ENCODE measurements at regions not wholly inside any gene's neighbourhood (a gene's known extent, or its start where the extent isn't known, plus 50 kb on each side); places are given as distances from the start of the nearest gene placed in this dataset.
"Not testable (repeated sequence)": the region's sequence is repeated elsewhere in the genome, so short reads cannot be mapped to it uniquely, and the experiment has no call there.

- DNase-seq (ENCODE audit: low read depth) = no peak
- H3K4me3 ChIP-seq (ENCODE audit: low read depth, low read length) = no peak overlapping the region
- TF ChIP-seq, protein P1, sequence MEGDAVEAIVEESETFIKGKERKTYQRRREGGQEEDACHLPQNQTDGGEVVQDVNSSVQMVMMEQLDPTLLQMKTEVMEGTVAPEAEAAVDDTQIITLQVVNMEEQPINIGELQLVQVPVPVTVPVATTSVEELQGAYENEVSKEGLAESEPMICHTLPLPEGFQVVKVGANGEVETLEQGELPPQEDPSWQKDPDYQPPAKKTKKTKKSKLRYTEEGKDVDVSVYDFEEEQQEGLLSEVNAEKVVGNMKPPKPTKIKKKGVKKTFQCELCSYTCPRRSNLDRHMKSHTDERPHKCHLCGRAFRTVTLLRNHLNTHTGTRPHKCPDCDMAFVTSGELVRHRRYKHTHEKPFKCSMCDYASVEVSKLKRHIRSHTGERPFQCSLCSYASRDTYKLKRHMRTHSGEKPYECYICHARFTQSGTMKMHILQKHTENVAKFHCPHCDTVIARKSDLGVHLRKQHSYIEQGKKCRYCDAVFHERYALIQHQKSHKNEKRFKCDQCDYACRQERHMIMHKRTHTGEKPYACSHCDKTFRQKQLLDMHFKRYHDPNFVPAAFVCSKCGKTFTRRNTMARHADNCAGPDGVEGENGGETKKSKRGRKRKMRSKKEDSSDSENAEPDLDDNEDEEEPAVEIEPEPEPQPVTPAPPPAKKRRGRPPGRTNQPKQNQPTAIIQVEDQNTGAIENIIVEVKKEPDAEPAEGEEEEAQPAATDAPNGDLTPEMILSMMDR (IDR thresholded peaks at IDR 0.05; ENCODE audit: insufficient read depth, low read depth, low read length, missing control alignments) = no peak
Observed at GRCh38 chr5:66438087-66438486, 158.1 kb upstream of the MAST4 start.

DNA sequence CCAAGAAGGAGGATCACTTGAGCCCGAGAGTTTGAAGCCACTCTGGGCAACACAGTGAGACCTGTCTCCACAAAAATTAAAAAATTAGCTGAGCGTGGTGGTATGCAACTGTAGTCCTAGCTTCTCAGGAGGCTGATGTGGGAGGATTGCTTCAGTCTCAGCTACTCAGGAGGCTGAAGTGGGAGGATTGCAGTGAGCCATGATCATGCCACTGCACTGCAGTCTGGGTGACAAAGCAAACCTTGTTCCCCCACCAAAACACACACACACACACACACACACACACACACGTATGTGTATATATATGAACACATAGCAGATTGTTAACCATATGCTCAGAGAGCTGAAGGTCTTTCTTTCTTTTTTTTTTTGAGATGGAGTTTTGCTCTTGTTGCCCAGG lies 157.5 kb upstream of the MAST4 start:
- no peak for DNase-seq (ENCODE audit: low read depth)
- no peak overlapping the region for H3K4me3 ChIP-seq (ENCODE audit: low read depth, low read length)
- TF ChIP-seq, protein P1 (IDR thresholded peaks at IDR 0.05; ENCODE audit: insufficient read depth, low read depth, low read length, missing control alignments) = no peak

DNA sequence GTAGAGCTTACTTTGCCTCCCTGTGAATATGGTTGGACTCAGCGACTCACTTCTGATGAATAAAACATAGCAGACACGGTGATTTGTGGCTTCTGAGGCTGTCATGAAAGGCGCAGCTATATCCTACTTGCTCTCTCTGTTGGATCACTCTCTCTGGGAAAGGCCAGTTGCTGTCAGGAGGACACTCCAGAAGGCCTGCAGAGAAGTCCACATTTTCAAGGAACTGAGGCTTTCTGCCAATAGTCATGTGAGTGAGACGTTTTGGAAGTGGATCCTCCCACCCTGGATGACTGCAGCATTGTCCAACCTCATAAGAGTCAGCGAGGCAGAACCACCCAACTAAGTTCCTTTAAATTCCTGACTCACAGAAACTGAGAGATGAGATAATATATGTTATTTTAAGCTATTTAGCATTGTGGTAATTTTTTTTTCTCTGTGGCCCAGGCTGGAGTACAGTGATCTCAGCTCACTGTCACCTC lies 156.0 kb upstream of the MAST4 start:
- no peak overlapping the region for H3K4me3 ChIP-seq (ENCODE audit: low read depth, low read length)
- DNase-seq (ENCODE audit: low read depth) = peak; percentile 5
- TF ChIP-seq, protein P1 (IDR thresholded peaks at IDR 0.05; ENCODE audit: insufficient read depth, low read depth, low read length, missing control alignments) = no peak

- H3K4me3 ChIP-seq (ENCODE audit: low read depth, low read length) = no peak overlapping the region
- TF ChIP-seq, protein P1 (IDR thresholded peaks at IDR 0.05; ENCODE audit: insufficient read depth, low read depth, low read length, missing control alignments) = no peak
- DNase-seq (ENCODE audit: low read depth) = no peak
Observed at GRCh38 chr5:66441351-66441750, 154.8 kb upstream of the MAST4 start.

- no peak overlapping the region for H3K4me3 ChIP-seq (ENCODE audit: low read depth, low read length)
- TF ChIP-seq, protein P1 (IDR thresholded peaks at IDR 0.05; ENCODE audit: insufficient read depth, low read depth, low read length, missing control alignments) = no peak
- no peak for DNase-seq (ENCODE audit: low read depth)
Observed at GRCh38 chr5:66442951-66443445, 153.2 kb upstream of the MAST4 start.

- H3K4me3 ChIP-seq (ENCODE audit: low read depth, low read length) = no peak overlapping the region
- TF ChIP-seq, protein P1 (IDR thresholded peaks at IDR 0.05; ENCODE audit: insufficient read depth, low read depth, low read length, missing control alignments) = no peak
- no peak for DNase-seq (ENCODE audit: low read depth)
Observed at GRCh38 chr5:66443462-66444130, 152.6 kb upstream of the MAST4 start.

- H3K4me3 ChIP-seq (ENCODE audit: low read depth, low read length) = not testable (repeated sequence)
Observed at GRCh38 chr5:66448070-66448469, 148.1 kb upstream of the MAST4 start.

More at GRCh38 chr5:66448070-66448469, 148.1 kb upstream of the MAST4 start:
- not testable (repeated sequence) for DNase-seq (ENCODE audit: low read depth)
